ENCODE measurements at regions not wholly inside any gene's neighbourhood (a gene's known extent, or its start where the extent isn't known, plus 50 kb on each side); places are given as distances from the start of the nearest gene placed in this dataset.

DNA sequence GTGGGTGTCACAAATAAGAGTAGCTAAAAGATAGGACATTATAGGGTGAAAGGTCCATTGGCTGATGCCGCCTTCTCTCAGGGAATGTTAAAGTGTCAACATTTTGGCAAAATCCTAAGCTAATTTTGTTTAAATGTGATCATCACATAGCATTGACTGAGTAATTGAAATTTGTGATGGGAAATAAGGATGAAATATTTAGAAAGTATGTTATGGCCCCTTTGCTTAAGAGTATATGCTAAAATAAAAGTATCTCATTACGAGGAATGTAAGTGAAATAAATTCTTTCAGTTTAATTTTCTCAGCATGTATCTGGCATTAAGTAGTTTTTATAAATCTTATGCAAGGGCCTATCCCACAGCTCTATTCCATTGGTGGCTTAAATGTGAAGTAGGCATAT is 229.2 kb downstream of the PRL start:
- Histone ChIP-seq H3K4me3 (ENCODE audit: low read depth, low read length) (no peak overlapping the region), H3K36me3 (ENCODE audit: control insufficient read depth, insufficient read depth, low read length) (no peaks in the 10 kb centered on the region), H3K27me3 (ENCODE audit: control insufficient read depth, insufficient read depth, low read length) (no peaks in the 10 kb centered on the region)
- DNase-seq (ENCODE audit: low read depth) = no peak
- TF ChIP-seq, protein P1, sequence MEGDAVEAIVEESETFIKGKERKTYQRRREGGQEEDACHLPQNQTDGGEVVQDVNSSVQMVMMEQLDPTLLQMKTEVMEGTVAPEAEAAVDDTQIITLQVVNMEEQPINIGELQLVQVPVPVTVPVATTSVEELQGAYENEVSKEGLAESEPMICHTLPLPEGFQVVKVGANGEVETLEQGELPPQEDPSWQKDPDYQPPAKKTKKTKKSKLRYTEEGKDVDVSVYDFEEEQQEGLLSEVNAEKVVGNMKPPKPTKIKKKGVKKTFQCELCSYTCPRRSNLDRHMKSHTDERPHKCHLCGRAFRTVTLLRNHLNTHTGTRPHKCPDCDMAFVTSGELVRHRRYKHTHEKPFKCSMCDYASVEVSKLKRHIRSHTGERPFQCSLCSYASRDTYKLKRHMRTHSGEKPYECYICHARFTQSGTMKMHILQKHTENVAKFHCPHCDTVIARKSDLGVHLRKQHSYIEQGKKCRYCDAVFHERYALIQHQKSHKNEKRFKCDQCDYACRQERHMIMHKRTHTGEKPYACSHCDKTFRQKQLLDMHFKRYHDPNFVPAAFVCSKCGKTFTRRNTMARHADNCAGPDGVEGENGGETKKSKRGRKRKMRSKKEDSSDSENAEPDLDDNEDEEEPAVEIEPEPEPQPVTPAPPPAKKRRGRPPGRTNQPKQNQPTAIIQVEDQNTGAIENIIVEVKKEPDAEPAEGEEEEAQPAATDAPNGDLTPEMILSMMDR (IDR thresholded peaks at IDR 0.05; ENCODE audit: insufficient read depth, low read length, poor library complexity, severe bottlenecking) = no peak

GRCh38 chr6:22068561-22069305 is 228.1 kb downstream of the PRL start:
- Histone ChIP-seq H3K27me3 (ENCODE audit: control insufficient read depth, insufficient read depth, low read length) (no peaks in the 10 kb centered on the region), H3K4me3 (ENCODE audit: low read depth, low read length) (no peak overlapping the region), H3K36me3 (ENCODE audit: control insufficient read depth, insufficient read depth, low read length) (no peaks in the 10 kb centered on the region)
- TF ChIP-seq, protein P1 (IDR thresholded peaks at IDR 0.05; ENCODE audit: insufficient read depth, low read length, poor library complexity, severe bottlenecking) = no peak
- no peak for DNase-seq (ENCODE audit: low read depth)

DNA sequence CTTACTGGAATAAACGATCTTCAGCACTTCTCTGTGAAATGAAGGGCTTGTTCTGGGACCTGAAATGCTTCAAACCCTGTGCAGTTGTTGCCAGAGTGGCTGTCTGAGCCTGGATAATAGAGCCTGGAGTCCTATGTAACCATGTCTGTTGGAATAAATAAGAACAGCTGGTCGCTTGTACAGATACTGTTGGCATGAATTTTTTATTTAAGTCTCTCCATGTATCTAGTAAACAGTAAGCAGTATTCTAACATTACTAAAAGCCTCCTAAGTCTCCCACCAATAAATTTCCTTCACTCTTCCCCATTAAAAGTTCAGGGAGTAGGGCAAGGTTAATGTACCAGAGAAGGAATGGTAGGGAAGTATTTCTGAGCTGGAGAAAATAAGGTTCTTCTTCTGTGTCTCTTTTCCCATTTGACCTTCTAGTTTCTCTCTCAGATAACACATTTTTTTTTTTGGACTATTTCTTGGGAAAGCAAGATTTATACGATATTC is 227.5 kb downstream of the PRL start:
- Histone ChIP-seq H3K36me3 (ENCODE audit: control insufficient read depth, insufficient read depth, low read length) (no peaks in the 10 kb centered on the region), H3K27me3 (ENCODE audit: control insufficient read depth, insufficient read depth, low read length) (no peaks in the 10 kb centered on the region), H3K4me3 (ENCODE audit: low read depth, low read length) (no peak overlapping the region)
- DNase-seq (ENCODE audit: low read depth) = no peak
- TF ChIP-seq, protein P1 (IDR thresholded peaks at IDR 0.05; ENCODE audit: insufficient read depth, low read length, poor library complexity, severe bottlenecking) = no peak

GRCh38 chr6:22071270-22072041 is 225.4 kb downstream of the PRL start:
- TF ChIP-seq, protein P1 (IDR thresholded peaks at IDR 0.05; ENCODE audit: insufficient read depth, low read length, poor library complexity, severe bottlenecking) = no peak
- Histone ChIP-seq H3K36me3 (ENCODE audit: control insufficient read depth, insufficient read depth, low read length) (no peaks in the 10 kb centered on the region), H3K27me3 (ENCODE audit: control insufficient read depth, insufficient read depth, low read length) (no peaks in the 10 kb centered on the region), H3K4me3 (ENCODE audit: low read depth, low read length) (no peak overlapping the region)
- DNase-seq (ENCODE audit: low read depth) = no peak

GRCh38 chr6:22072949-22073348 is 223.9 kb downstream of the PRL start:
- H3K4me3 ChIP-seq (ENCODE audit: low read depth, low read length) = no peak overlapping the region
- TF ChIP-seq, protein P1 (IDR thresholded peaks at IDR 0.05; ENCODE audit: insufficient read depth, low read length, poor library complexity, severe bottlenecking) = no peak
- H3K27me3 ChIP-seq (ENCODE audit: control insufficient read depth, insufficient read depth, low read length) = no peaks in the 10 kb centered on the region
- DNase-seq (ENCODE audit: low read depth) = no peak
- H3K36me3 ChIP-seq (ENCODE audit: control insufficient read depth, insufficient read depth, low read length) = no peaks in the 10 kb centered on the region
